PC-3 (cell line): ENCODE measurements at regions not wholly inside any gene's neighbourhood (a gene's known extent, or its start where the extent isn't known, plus 50 kb on each side); places are given as distances from the start of the nearest gene placed in this dataset.

Experiments used
- ATAC-seq: fragments of 200-7000 bp; cut with Tn5 transposase; 2 replicates; pipeline ENCODE4 v1.9.1; 2020; ENCODE audit warnings: mild to moderate bottlenecking, moderate library complexity
- BruUV-seq: library from RNA; stranded (reverse); fragments of 400-500 nt; replicated peaks from 2 replicates; lab custom pipeline; 2021; lab: Mats Ljungman, UMichigan
- CTCF ChIA-PET: fragments of 300-600 bp; sonication (Branson Sonifier 250); formaldehyde crosslinking; loops from one replicate; lab custom pipeline; 2022; ENCODE audit warnings: antibody characterized with exemption; lab: Charles Lee
- POLR2A ChIA-PET: fragments of 300-600 bp; sonication (Branson Sonifier 250); formaldehyde crosslinking; loops from one replicate; lab custom pipeline; 2022; ENCODE audit warnings: antibody characterized with exemption; ENCODE audit not compliant: unreplicated experiment; lab: Charles Lee
- DNase-seq: peaks from one replicate; pipeline ENCODE4 v3.0.0-alpha.2; 2015
- H2AFZ ChIP-seq: fragments of 300-600 bp; sonication (generic); 2 replicates; pipeline ENCODE4 v1.6.0; 2016; ENCODE audit warnings: antibody characterized with exemption, low read length
- H3F3A ChIP-seq: fragments of 300-600 bp; sonication (generic); one replicate; pipeline ENCODE4 v1.6.0; 2017; ENCODE audit warnings: antibody characterized with exemption, low read length, control low read depth, mild to moderate bottlenecking; ENCODE audit not compliant: unreplicated experiment
- H3K27ac ChIP-seq: fragments of 300-600 bp; sonication (generic); 2 replicates; pipeline ENCODE4 v1.5.1; 2016; ENCODE audit warnings: mild to moderate bottlenecking, low read length
- H3K27me3 ChIP-seq: fragments of 300-600 bp; sonication (generic); 2 replicates; pipeline ENCODE4 v1.6.1; 2016; ENCODE audit warnings: low read length, mixed read lengths
- H3K36me3 ChIP-seq: fragments of 300-600 bp; sonication (generic); 2 replicates; pipeline ENCODE4 v1.6.1; 2016; ENCODE audit warnings: low read depth, mixed run types, low read length, mixed read lengths
- H3K4me1 ChIP-seq: fragments of 300-600 bp; sonication (generic); 2 replicates; pipeline ENCODE4 v1.5.1; 2016; ENCODE audit warnings: low read length; ENCODE audit not compliant: insufficient read depth
- H3K4me2 ChIP-seq: fragments of 300-600 bp; sonication (generic); 2 replicates; pipeline ENCODE4 v1.6.0; 2016; ENCODE audit warnings: low read length
- H3K4me3 ChIP-seq: fragments of 300-600 bp; sonication (generic); 2 replicates; pipeline ENCODE4 v1.5.1; 2016; ENCODE audit warnings: mild to moderate bottlenecking, low read length, mixed read lengths
- H3K79me2 ChIP-seq: fragments of 300-600 bp; sonication (generic); 2 replicates; pipeline ENCODE4 v1.6.1; 2017; ENCODE audit warnings: low read length, mixed read lengths
- H3K9ac ChIP-seq: fragments of 300-600 bp; sonication (generic); 2 replicates; pipeline ENCODE4 v1.6.0; 2016; ENCODE audit warnings: mild to moderate bottlenecking, low read length
- H3K9me2 ChIP-seq: fragments of 300-600 bp; sonication (generic); replicated peaks from 2 replicates; pipeline ENCODE4 v1.6.1; 2016; ENCODE audit warnings: mixed run types, low read length, mixed read lengths
- H3K9me3 ChIP-seq: fragments of 300-600 bp; sonication (generic); 2 replicates; pipeline ENCODE4 v1.6.1; 2016; ENCODE audit warnings: low read length, mixed read lengths
- H4K20me1 ChIP-seq: fragments of 300-600 bp; sonication (generic); 2 replicates; pipeline ENCODE4 v1.6.1; 2016; ENCODE audit warnings: low read length, mixed read lengths
- EZH2 ChIP-seq: fragments of 300-600 bp; sonication (generic); IDR thresholded peaks from one replicate; pipeline ENCODE4 v1.6.1; 2017; ENCODE audit warnings: antibody characterized with exemption, mild to moderate bottlenecking, low read length; ENCODE audit not compliant: unreplicated experiment
- EZH2phosphoT487 ChIP-seq: fragments of 300-600 bp; sonication (generic); IDR thresholded peaks from 2 replicates; pipeline ENCODE4 v1.6.1; 2018; ENCODE audit warnings: mild to moderate bottlenecking, antibody characterized with exemption, low read length, borderline replicate concordance
- intact Hi-C: fragments of 100-400 bp; cut with micrococcal nuclease; formaldehyde crosslinking; loops from 2 replicates; pipeline ENCODE4 v1.9.0; 2023
- TF ChIP-seq, protein P1 (sequence below): fragments of 300-600 bp; sonication (generic); conservative IDR thresholded peaks from 2 replicates; pipeline ENCODE4 v1.5.1; 2017; ENCODE audit warnings: antibody characterized with exemption, low read depth, mild to moderate bottlenecking, low read length

DNA sequence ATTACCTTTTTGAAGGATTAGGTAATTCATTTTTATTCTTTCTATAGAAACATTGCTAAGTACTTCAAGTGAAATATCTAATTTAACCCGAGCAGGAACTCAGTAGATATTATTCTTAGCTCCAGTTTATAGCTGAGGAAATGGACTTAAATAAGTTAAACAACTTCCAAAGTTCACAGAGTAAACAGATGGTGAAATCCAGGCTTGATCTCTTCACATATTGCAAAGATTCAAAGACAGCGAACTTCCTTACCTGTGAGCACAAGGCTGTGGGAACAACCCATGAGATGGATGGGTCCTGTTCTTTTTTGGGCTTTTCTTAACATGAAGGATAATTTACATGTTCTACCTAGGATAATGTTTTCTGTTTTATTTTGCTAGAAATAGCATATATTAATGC, 439.0 kb downstream of the IRS1 start:
- H4K20me1 ChIP-seq, result no peaks in the 10 kb centered on the region
- no peak overlapping the region for H3K4me2 ChIP-seq
- no peaks in the 10 kb centered on the region for H3K36me3 ChIP-seq
- no peaks in the 10 kb centered on the region for H3K79me2 ChIP-seq
- ATAC-seq (no peak), DNase-seq (no peak)
- CTCF ChIA-PET, result no interaction called here
- TF ChIP-seq, protein P1, sequence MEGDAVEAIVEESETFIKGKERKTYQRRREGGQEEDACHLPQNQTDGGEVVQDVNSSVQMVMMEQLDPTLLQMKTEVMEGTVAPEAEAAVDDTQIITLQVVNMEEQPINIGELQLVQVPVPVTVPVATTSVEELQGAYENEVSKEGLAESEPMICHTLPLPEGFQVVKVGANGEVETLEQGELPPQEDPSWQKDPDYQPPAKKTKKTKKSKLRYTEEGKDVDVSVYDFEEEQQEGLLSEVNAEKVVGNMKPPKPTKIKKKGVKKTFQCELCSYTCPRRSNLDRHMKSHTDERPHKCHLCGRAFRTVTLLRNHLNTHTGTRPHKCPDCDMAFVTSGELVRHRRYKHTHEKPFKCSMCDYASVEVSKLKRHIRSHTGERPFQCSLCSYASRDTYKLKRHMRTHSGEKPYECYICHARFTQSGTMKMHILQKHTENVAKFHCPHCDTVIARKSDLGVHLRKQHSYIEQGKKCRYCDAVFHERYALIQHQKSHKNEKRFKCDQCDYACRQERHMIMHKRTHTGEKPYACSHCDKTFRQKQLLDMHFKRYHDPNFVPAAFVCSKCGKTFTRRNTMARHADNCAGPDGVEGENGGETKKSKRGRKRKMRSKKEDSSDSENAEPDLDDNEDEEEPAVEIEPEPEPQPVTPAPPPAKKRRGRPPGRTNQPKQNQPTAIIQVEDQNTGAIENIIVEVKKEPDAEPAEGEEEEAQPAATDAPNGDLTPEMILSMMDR, result no peak
- no peak for TF ChIP-seq EZH2
- TF ChIP-seq EZH2phosphoT487, result no peak
- BruUV-seq, result no TSS peak
- H3K9ac ChIP-seq, result no peak overlapping the region
- H3K4me3 ChIP-seq, result no peak overlapping the region
- H2AFZ ChIP-seq, result no peak overlapping the region
- peaks cover 12% of the 10 kb centered on the region for H3K4me1 ChIP-seq
- H3K27me3 ChIP-seq, result no peaks in the 10 kb centered on the region
- H3K27ac ChIP-seq, result no peak overlapping the region
- H3K9me3 ChIP-seq, result no peaks in the 10 kb centered on the region
- no peaks in the 10 kb centered on the region for H3K9me2 ChIP-seq
- intact Hi-C loops, result no loop called here
- no peaks in the 10 kb centered on the region for H3F3A ChIP-seq
- POLR2A ChIA-PET, result no interaction called here

DNA sequence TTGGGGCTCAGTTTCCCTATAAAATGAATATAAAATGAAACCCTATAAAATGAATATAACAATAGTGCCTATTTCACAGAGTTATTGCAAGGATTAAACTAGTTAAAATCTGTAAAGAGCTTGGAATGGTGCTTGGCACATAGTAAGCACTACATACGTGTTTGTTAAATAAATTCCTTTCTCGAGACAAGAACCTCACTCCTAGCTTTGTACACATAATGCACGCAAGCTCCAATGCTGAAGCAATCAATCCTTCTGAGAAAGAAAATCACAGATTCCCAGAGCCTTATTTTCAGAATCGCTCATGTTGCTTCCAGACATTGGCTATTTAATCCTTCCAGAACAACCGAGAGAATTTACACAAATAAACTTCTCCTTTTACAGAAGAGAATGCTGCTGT, 440.9 kb downstream of the IRS1 start:
- ChIA-PET CTCF (no interaction called here), POLR2A (no interaction called here)
- Histone ChIP-seq H3K4me2 (no peak overlapping the region), H3K9me2 (no peaks in the 10 kb centered on the region), H3F3A (no peaks in the 10 kb centered on the region), H3K4me3 (no peak overlapping the region), H4K20me1 (no peaks in the 10 kb centered on the region), H3K36me3 (no peaks in the 10 kb centered on the region), H3K27me3 (no peaks in the 10 kb centered on the region), H3K4me1 (peaks cover 12% of the 10 kb centered on the region), H2AFZ (no peak overlapping the region), H3K9ac (no peak overlapping the region), H3K9me3 (no peaks in the 10 kb centered on the region), H3K79me2 (no peaks in the 10 kb centered on the region), H3K27ac (no peak overlapping the region)
- DNase-seq (no peak), ATAC-seq (no peak)
- intact Hi-C loops, result no loop called here
- BruUV-seq, result no TSS peak
- TF ChIP-seq EZH2 (no peak), EZH2phosphoT487 (no peak)
- TF ChIP-seq, protein P1, result no peak

DNA sequence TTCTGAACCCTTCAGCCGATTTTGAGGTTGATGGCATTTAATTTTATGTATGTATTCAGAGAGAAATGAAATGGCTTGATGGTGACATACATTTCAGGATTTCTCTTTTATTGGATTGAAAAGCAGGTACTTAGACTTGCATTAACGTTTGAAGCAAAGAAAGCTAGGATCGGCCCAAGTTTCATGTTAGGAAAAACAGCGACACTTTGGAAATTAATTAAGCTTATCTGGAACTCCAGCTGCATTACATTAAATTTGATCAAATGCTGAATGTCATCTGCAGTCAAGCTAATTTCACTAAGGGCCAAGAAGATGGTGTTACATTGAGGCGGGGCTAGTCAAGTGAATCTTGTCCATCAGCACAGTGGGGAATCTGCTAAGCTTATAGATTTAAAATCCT, 441.8 kb downstream of the IRS1 start:
- H2AFZ ChIP-seq, result no peak overlapping the region
- H3K27ac ChIP-seq, result no peak overlapping the region
- no peaks in the 10 kb centered on the region for H3F3A ChIP-seq
- POLR2A ChIA-PET, result no interaction called here
- no peak for DNase-seq
- CTCF ChIA-PET, result no interaction called here
- H3K4me1 ChIP-seq, result peaks cover 4% of the 10 kb centered on the region
- H3K9me3 ChIP-seq, result no peaks in the 10 kb centered on the region
- no peak for ATAC-seq
- H3K79me2 ChIP-seq, result no peaks in the 10 kb centered on the region
- TF ChIP-seq EZH2 (no peak), EZH2phosphoT487 (no peak)
- TF ChIP-seq, protein P1, result no peak
- no peak overlapping the region for H3K4me3 ChIP-seq
- no peaks in the 10 kb centered on the region for H3K36me3 ChIP-seq
- BruUV-seq, result no TSS peak
- intact Hi-C loops, result no loop called here
- H3K9me2 ChIP-seq, result no peaks in the 10 kb centered on the region
- no peak overlapping the region for H3K9ac ChIP-seq
- H3K4me2 ChIP-seq, result no peak overlapping the region
- no peaks in the 10 kb centered on the region for H4K20me1 ChIP-seq
- no peaks in the 10 kb centered on the region for H3K27me3 ChIP-seq
